ENCODE measurements at regions not wholly inside any gene's neighbourhood (a gene's known extent, or its start where the extent isn't known, plus 50 kb on each side); places are given as distances from the start of the nearest gene placed in this dataset.

DNA sequence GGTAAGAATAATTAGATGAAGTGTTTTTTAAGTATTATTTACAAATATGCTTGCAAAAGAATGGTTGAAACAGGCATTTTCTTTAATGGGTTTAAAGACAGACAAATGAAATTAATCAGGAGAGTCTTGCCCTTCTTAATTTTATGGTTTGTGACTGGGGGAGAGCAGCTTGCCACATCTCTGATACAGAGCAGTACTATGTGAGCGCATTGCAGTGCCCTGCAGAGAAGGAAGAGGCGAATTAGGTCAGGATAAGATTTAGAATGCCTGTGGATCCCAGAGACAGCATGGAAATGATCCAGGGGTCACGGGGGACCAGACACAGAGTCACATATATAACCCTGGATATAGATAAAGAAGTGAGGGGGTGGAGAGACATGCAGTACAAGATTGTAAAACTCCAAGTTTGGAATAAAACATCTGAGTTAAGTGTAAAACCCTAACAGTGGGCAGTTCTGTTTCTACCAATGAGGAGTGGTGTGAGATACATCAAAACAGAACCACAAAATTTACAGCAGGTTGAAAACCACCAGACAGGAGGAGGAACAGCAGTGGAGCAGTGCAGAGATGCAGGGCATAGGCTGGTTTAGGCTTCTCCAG lies 125.5 kb downstream of the FAM204A start:
- TF ChIP-seq, protein P1, sequence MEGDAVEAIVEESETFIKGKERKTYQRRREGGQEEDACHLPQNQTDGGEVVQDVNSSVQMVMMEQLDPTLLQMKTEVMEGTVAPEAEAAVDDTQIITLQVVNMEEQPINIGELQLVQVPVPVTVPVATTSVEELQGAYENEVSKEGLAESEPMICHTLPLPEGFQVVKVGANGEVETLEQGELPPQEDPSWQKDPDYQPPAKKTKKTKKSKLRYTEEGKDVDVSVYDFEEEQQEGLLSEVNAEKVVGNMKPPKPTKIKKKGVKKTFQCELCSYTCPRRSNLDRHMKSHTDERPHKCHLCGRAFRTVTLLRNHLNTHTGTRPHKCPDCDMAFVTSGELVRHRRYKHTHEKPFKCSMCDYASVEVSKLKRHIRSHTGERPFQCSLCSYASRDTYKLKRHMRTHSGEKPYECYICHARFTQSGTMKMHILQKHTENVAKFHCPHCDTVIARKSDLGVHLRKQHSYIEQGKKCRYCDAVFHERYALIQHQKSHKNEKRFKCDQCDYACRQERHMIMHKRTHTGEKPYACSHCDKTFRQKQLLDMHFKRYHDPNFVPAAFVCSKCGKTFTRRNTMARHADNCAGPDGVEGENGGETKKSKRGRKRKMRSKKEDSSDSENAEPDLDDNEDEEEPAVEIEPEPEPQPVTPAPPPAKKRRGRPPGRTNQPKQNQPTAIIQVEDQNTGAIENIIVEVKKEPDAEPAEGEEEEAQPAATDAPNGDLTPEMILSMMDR (conservative IDR thresholded peaks at IDR 0.05): no peak
- TF ChIP-seq ZFX (IDR thresholded peaks at IDR 0.05): no peak
